ENCODE measurements at regions not wholly inside any gene's neighbourhood (a gene's known extent, or its start where the extent isn't known, plus 50 kb on each side); places are given as distances from the start of the nearest gene placed in this dataset.

DNA sequence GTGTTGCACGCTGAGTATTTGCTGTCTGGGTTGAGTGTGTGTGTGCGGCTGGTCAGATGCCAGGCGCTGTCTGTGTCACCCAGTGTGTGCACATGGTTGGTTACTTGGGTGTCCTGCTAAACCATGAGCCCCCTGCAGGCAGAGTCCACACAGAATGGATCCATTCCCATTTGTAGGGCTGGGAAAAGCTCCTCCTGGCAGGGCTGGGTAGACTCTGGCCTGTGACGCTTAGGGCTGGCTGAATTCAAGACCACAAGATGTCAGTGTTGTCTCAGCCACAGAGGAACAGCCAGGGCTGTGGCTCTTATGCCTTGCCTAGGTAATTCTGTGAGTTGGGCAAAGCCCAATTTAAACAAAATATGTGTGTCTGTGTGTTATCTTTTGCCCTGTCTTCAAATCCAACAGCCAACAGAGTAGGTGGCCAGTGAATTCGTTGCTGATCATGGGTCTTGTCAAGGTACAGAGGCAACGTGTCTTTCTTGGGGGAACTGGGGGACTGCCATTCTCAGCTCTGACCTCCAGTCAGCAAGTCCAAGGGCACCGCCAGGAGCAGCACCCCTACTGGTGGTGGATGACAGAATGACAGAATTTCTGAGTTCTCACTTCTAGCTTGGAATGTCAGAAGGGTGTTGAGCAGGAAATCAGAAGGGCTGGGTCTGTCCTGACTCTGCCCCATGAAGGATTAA, 285.1 kb downstream of the CCSER2 start:
- TF ChIP-seq CTCF (conservative IDR thresholded peaks at IDR 0.05; ENCODE audit: low read depth, low read length), result peak; percentile 53
- no peak for TF ChIP-seq EZH2 (IDR thresholded peaks at IDR 0.05; ENCODE audit: borderline replicate concordance, low read depth, low read length, poor library complexity, severe bottlenecking)
